ENCODE measurements at regions not wholly inside any gene's neighbourhood (a gene's known extent, or its start where the extent isn't known, plus 50 kb on each side); places are given as distances from the start of the nearest gene placed in this dataset.

DNA sequence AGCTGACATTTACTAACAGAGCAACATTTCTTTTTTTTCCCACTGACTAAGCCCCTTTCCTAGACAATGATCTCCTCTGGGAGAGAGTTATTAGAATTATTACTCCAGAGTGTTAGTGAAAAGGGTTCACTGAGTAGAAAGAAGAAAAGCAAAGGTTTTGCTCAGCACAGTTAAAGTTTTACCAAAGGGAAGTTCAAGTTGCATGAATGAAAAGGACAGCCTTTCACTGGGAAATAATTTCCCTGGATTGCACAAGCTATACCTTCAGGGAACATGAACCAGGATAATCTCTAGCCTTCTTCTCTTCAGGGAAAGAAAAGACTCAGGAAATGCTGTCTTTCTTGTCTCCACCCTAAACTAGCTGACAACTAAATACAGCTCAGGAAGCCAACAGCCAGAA, 71.4 kb upstream of the ESRRG start:
- DNase-seq = no peak

DNA sequence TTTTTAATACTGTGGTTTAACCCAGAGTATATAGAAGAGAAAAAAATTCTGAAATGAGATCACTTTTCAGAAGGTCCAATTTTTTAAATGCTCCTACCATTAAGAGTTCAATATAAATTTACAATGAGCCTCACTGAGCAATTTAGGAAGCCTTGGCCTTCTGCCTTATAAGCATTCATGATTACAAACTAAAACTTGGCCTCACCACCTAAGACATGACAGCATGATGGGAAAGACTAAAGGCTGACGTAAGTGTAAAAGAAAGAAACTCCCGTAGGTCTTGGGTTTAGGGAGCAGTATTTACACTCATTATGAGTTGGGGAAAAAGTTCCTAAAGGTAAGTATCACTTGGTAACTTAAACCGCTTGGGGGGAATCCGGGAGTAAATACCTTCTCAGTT, 70.7 kb upstream of the ESRRG start:
- no peak for DNase-seq

DNA sequence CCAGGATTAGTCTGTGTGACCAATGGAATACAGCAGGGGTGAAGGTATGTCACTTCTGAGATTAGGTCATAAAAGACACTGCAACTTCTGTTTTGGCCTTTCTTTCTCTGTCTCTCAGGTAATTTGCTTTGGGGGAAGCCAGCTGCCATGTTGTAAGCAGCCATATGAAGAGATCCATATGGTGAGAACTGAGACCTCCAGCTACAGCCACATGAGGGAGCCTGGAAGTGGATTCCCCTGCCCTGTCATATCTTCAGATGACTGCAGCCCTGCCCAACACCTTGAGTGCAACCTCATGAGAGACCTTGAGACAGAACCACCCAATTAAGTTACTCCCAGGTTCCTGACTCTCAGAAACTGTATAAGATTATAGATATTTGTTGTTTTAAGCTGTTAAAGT, 70.1 kb upstream of the ESRRG start:
- DNase-seq = no peak

DNA sequence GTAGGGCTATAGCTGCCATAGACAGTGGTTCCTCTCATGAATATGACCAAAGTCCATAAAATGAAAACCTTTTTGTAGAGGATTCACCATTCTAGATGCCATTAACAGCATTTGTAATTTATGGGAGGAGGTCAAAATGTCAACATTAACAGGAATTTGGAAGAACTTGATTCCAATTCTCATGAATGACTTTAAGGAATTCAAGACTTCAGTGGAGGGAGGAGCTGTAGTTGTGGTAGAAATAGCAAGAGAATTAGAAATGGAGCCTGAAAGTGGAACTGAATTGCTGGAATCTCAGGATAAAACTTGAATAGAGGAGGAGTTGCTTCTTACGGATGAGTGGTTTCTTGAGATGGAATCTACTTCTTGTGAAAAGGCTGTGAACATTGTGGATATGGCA, 65.4 kb upstream of the ESRRG start:
- no peak for DNase-seq

DNA sequence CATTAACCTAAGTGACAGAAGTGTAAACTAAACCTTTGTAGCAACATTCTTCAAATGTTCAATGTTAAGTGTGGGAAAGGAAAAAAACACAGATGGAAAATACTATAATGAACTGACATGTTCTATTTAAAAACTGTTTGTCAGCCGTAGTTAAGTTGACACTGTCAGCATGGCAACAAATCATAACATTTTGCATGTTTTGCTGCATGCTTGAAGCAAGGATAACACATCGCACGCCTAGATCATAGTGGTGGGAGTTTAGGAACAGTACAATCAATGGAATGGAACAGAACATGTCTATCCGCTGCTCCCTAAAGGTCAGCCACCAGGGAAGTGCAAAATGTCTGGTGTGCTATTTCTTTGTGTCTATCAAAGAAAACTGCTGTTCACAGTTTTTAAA, 62.5 kb upstream of the ESRRG start:
- no peak for DNase-seq

DNA sequence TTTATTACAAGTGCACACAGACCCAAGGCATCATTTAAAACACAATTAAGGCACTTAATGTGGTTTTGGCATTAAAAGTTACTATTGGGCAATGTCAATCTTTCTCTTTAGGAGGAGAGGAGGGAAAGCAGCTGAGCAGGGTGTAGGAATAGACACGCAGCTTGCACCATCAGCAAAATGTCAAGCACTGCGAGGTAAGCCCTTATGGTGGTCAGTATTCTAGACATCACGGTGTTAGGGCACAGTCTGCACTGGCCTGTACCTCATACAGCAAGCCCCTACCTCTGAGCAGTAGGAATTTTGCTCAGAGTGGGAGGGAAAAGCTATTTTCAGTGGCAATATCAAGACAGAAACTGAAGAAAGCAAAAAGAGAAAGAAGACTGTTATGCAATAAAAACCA, 62.0 kb upstream of the ESRRG start:
- DNase-seq = no peak

DNA sequence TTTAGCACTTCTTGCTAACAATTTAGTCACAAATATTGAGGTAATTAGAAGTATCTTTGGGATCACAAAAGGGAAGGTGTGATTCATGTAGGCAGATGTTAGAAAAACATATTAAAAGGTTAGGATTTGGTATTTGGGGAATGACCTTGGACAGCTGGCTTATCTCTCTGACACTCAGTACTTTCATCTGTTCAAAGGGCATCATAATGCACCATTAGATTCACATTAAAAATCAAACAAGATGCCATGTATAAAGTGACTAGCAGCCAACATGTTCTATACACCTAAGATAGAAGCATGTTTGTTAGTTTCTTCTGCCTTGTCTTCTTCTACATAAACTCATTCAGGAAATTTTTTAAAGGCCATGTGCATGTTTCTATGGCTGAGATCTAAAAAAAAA, 56.5 kb upstream of the ESRRG start:
- DNase-seq = no peak

DNA sequence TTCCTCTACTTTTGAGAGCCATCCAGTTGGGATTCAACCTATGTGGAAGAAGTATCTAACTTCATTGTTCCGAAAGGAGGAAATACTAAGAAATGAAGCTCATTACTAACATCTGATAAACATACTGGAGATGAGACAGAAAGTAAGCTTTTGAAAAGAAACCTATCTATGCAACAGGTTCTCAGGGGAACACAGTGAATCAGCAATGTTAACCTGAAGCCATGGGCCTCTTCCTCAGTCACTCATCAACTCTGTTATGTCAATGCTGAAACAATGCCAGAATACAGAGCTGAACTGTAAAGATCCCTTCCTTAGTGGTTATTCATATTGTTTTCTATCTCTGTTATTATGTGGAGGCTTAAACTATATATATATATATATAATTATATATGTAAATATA, 55.5 kb upstream of the ESRRG start:
- DNase-seq = no peak

DNA sequence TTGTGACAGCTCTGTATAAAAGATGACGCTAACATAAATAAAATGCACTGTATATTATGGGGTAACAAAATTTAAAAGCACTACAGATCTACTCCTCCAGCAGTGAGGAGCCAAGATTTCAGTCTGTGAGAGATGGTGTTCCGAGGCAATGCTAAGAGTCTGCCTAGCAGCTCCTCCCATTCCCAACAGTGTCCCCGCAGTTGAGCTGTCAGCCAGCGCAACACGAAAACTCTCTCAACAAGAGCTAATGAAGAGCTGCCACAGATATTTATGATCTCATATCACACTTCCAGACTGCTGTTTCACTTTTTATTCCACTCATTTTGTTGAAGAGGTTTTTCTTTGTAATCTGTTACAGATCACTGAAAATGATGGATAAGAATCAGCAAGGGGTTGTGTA, 53.9 kb upstream of the ESRRG start:
- DNase-seq = no peak
